Left lung (tissue), 4 donors: ENCODE measurements at regions not wholly inside any gene's neighbourhood (a gene's known extent, or its start where the extent isn't known, plus 50 kb on each side); places are given as distances from the start of the nearest gene placed in this dataset.
A peak's percentile ranks its signal among the peaks of the same experiment; 100 is the strongest.

ENCODE experiments used
- ATAC-seq: fragments of 200-7000 bp; cut with Tn5 transposase; one replicate; pipeline ENCODE4 v1.9.1; 2020; ENCODE audit warnings: moderate library complexity
- DNase-seq, 4 donors: peaks; one replicate each; pipeline ENCODE4 v3.0.0-alpha.2; 2013 to 2020
- H3K27ac ChIP-seq, 2 donors: fragments of 200-600 bp; sonication (generic) in 1 of 2; one replicate each; pipeline versions ENCODE4 v1.5.0 to v1.8.0; 2020 to 2021
- H3K27me3 ChIP-seq, 2 donors: fragments of 200-600 bp; sonication (generic) in 1 of 2; one replicate each; pipeline versions ENCODE4 v1.5.0 to v1.8.0; 2020 to 2021
- H3K36me3 ChIP-seq, 2 donors: fragments of 200-600 bp; sonication (generic) in 1 of 2; one replicate each; pipeline versions ENCODE4 v1.5.0 to v1.8.0; 2020 to 2021
- H3K4me1 ChIP-seq, 2 donors: fragments of 200-600 bp; one replicate each; pipeline ENCODE4 v1.8.0; 2021
- H3K4me3 ChIP-seq, 2 donors: fragments of 200-600 bp; sonication (generic) in 1 of 2; one replicate each; pipeline versions ENCODE4 v1.5.0 to v1.8.0; 2020 to 2021; ENCODE audit warnings: mild to moderate bottlenecking in 1 of 2
- H3K9me3 ChIP-seq, 2 donors: fragments of 200-600 bp; sonication (generic) in 1 of 2; one replicate each; pipeline versions ENCODE4 v1.5.0 to v1.8.0; 2020 to 2021
- intact Hi-C, 2 donors: fragments of 100-400 bp; cut with DNase I; formaldehyde crosslinking; loops; one replicate each; pipeline versions ENCODE4 v1.11.2 to v1.14.2; 2022
- TF ChIP-seq, protein P1 (sequence below), 2 donors: fragments of 200-600 bp; sonication (generic) in 1 of 2; IDR thresholded peaks; one replicate each; pipeline versions ENCODE4 v1.5.0 to v1.8.0; 2021; ENCODE audit warnings: antibody characterized with exemption in 2 of 2
- donor health status: DM: no; HTN: yes; CAD: no.
- donor health status: DM: no; HTN: no; CAD: no.

DNA sequence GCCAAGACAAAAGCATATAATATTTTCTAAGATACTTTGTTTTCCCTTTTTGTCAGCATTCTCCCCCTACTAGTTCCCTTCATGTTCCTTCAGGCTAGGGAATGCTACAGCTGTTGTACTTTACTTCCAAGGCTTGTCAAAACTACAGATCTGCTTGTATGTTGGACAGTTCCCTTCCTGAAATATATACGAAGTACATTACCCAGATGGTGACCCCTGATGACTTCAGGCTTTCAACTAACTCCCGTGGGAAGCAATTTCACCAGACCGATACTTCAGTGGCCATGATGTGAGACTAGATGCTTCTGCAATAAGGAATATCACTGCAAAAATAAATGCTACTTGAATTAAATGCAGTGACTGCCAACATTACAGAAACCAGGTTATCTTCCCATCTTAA, 332.8 kb downstream of the SH2D1A start:
- TF ChIP-seq, protein P1, sequence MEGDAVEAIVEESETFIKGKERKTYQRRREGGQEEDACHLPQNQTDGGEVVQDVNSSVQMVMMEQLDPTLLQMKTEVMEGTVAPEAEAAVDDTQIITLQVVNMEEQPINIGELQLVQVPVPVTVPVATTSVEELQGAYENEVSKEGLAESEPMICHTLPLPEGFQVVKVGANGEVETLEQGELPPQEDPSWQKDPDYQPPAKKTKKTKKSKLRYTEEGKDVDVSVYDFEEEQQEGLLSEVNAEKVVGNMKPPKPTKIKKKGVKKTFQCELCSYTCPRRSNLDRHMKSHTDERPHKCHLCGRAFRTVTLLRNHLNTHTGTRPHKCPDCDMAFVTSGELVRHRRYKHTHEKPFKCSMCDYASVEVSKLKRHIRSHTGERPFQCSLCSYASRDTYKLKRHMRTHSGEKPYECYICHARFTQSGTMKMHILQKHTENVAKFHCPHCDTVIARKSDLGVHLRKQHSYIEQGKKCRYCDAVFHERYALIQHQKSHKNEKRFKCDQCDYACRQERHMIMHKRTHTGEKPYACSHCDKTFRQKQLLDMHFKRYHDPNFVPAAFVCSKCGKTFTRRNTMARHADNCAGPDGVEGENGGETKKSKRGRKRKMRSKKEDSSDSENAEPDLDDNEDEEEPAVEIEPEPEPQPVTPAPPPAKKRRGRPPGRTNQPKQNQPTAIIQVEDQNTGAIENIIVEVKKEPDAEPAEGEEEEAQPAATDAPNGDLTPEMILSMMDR (IDR thresholded peaks at IDR 0.05) = no peak
- Histone ChIP-seq H3K4me3 (no peak overlapping the region), H3K27me3 (no peaks in the 10 kb centered on the region), H3K4me1 (no peaks in the 10 kb centered on the region), H3K27ac (no peak overlapping the region), H3K36me3 (no peaks in the 10 kb centered on the region), H3K9me3 (no peaks in the 10 kb centered on the region)
- intact Hi-C loops = no loop called here
- DNase-seq (peak in 1 of 4 donors; percentile 1), ATAC-seq (no peak)

DNA sequence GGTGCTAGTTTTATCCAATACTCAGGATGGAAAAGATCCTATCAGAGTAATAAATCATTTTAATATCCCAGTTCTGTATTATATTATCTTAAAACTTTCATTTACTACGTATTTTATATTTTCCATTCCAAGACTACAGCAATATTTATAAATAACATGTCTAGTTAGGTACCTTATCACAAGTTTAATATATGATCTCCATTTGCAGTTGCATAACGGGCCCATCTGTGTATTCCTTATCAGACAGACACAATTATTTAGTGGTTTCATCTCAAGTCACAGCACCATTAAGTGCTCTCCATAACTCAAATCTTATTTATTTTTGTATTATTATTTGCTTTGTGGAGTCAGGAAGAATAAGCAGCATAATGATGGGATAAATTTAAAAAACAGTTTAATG, 333.9 kb downstream of the SH2D1A start:
- intact Hi-C loops = no loop called here
- no peak overlapping the region for H3K4me3 ChIP-seq
- TF ChIP-seq, protein P1 (IDR thresholded peaks at IDR 0.05) = no peak
- H3K27me3 ChIP-seq = no peaks in the 10 kb centered on the region
- H3K36me3 ChIP-seq = no peaks in the 10 kb centered on the region
- H3K27ac ChIP-seq = no peak overlapping the region
- H3K4me1 ChIP-seq = no peaks in the 10 kb centered on the region
- DNase-seq (no peak), ATAC-seq (no peak)
- peaks cover 0 to 5% of the 10 kb centered on the region in 2 donors for H3K9me3 ChIP-seq

DNA sequence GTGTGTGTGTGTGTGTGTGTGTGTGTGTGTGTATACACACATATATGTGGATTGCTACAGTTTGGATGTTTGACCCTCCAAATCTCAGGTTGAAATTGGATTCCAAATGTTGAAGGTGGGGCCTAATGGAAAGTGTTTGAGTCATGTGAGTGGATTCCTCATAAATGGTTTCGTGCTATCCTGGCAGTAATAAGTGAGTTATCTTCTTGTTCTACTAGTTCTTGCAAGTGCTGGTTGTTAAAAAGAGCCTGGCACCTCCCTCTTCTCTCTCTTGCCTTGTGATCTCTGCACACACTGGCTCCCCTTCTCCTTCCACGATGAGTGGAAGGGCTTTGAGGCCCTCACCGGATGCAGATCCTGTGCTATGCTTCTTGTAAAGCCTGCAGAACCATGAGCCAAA, 344.1 kb downstream of the SH2D1A start:
- no peaks in the 10 kb centered on the region for H3K9me3 ChIP-seq
- TF ChIP-seq, protein P1 (IDR thresholded peaks at IDR 0.05) = no peak
- intact Hi-C loops = no loop called here
- no peaks in the 10 kb centered on the region for H3K27me3 ChIP-seq
- no peak overlapping the region for H3K4me3 ChIP-seq
- DNase-seq = no peak
- ATAC-seq = no peak
- no peaks in the 10 kb centered on the region for H3K4me1 ChIP-seq
- no peak overlapping the region for H3K27ac ChIP-seq
- no peaks in the 10 kb centered on the region for H3K36me3 ChIP-seq

DNA sequence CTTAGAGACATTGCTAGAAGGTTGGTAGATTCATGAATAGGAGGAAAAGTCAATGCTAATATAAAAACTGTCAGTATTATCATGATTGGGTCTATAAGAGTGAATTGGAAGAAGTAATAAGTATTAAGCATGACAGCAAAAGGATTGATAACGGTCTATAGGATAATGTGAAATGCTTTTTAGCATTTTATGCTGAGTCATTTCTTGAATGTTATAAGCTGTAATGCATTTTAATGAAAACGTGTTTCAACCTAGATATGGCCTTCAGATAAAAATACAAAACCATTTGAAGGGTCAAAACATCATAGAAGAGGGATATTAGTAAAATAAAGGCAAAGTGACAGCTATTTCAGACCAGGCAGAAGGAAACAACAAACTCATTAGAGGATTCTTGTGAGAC, 353.5 kb downstream of the SH2D1A start:
- intact Hi-C loops = no loop called here
- TF ChIP-seq, protein P1 (IDR thresholded peaks at IDR 0.05) = no peak
- no peak overlapping the region for H3K4me3 ChIP-seq
- H3K27ac ChIP-seq = no peak overlapping the region
- DNase-seq (no peak), ATAC-seq (no peak)
- H3K4me1 ChIP-seq = no peaks in the 10 kb centered on the region
- H3K9me3 ChIP-seq = no peaks in the 10 kb centered on the region
- H3K27me3 ChIP-seq = no peaks in the 10 kb centered on the region
- no peaks in the 10 kb centered on the region for H3K36me3 ChIP-seq

DNA sequence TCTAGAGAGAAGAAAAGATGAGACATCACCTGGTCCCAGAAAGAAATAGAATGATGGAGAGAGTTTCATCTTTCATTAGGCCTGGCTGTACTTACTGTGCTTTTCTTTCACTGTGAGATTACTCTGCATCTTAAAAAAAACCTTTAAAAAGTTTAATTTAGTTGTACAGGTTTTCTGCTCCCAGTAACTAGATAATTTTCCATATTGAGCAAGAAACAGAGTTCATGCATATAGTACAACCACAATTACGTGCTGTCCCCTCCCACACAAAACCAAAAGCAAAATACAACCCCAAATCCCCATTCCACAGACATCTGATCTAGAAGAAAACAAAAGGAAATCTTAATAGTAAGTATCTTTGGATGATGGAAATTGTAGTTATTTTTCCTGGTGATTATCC, 371.2 kb downstream of the SH2D1A start:
- H3K4me3 ChIP-seq = no peak overlapping the region
- intact Hi-C loops = no loop called here
- no peaks in the 10 kb centered on the region for H3K4me1 ChIP-seq
- DNase-seq = no peak
- no peaks in the 10 kb centered on the region for H3K9me3 ChIP-seq
- H3K27me3 ChIP-seq = no peaks in the 10 kb centered on the region
- ATAC-seq = no peak
- no peaks in the 10 kb centered on the region for H3K36me3 ChIP-seq
- H3K27ac ChIP-seq = no peak overlapping the region
- TF ChIP-seq, protein P1 (IDR thresholded peaks at IDR 0.05) = no peak
